Neural progenitor cell (in vitro differentiated cells): ENCODE measurements at regions not wholly inside any gene's neighbourhood (a gene's known extent, or its start where the extent isn't known, plus 50 kb on each side); places are given as distances from the start of the nearest gene placed in this dataset.
"Not testable (repeated sequence)": the region's sequence is repeated elsewhere in the genome, so short reads cannot be mapped to it uniquely, and the experiment has no call there.

Experiments
- DNase-seq: peaks from one replicate; pipeline ENCODE4 v3.0.0-alpha.2; 2016; ENCODE audit warnings: low spot score
- H2AFZ ChIP-seq: fragments of 200-600 bp; sonication (generic); replicated peaks from 2 replicates; pipeline ENCODE4 v1.6.1; 2016; ENCODE audit warnings: antibody characterized with exemption
- H3F3A ChIP-seq: fragments of 200-600 bp; sonication (generic); 2 replicates; pipeline ENCODE4 v1.6.1; 2016; ENCODE audit warnings: antibody characterized with exemption, low read depth
- H3K27ac ChIP-seq: fragments of 200-600 bp; sonication (generic); 2 replicates; pipeline ENCODE4 v1.5.1; 2016; ENCODE audit warnings: mild to moderate bottlenecking
- H3K27me3 ChIP-seq: fragments of 200-600 bp; sonication (generic); 2 replicates; pipeline ENCODE4 v1.6.1; 2016; ENCODE audit warnings: mild to moderate bottlenecking, moderate library complexity
- H3K36me3 ChIP-seq: fragments of 200-600 bp; sonication (generic); 2 replicates; pipeline ENCODE4 v1.5.1; 2016
- H3K4me1 ChIP-seq: fragments of 200-600 bp; sonication (generic); 2 replicates; pipeline ENCODE4 v1.6.1; 2016; ENCODE audit warnings: mixed run types
- H3K4me2 ChIP-seq: fragments of 200-600 bp; sonication (generic); 2 replicates; pipeline ENCODE4 v1.6.1; 2016
- H3K4me3 ChIP-seq: fragments of 200-600 bp; sonication (generic); 2 replicates; pipeline ENCODE4 v1.5.1; 2016
- H3K79me2 ChIP-seq: fragments of 200-600 bp; sonication (generic); 2 replicates; pipeline ENCODE4 v1.6.1; 2016; ENCODE audit warnings: low read depth
- H3K9ac ChIP-seq: fragments of 200-600 bp; sonication (generic); 2 replicates; pipeline ENCODE4 v1.6.1; 2016
- H3K9me3 ChIP-seq: fragments of 200-600 bp; sonication (generic); 2 replicates; pipeline ENCODE4 v1.5.1; 2016; ENCODE audit warnings: low read depth
- H4K20me1 ChIP-seq: fragments of 200-600 bp; sonication (generic); 2 replicates; pipeline ENCODE4 v1.6.1; 2016; ENCODE audit warnings: low read depth
- H3K27ac Mint-ChIP-seq: 3 replicates; pipeline ENCODE4 v1.8.0; 2021; ENCODE audit warnings: mixed read lengths
- H3K27me3 Mint-ChIP-seq: 2 replicates; pipeline ENCODE4 v1.8.0; 2022; ENCODE audit warnings: low read depth, mild to moderate bottlenecking, inconsistent platforms, moderate library complexity, mixed read lengths; ENCODE audit not compliant: insufficient read depth
- H3K36me3 Mint-ChIP-seq: 3 replicates; pipeline ENCODE4 v1.8.0; 2021; ENCODE audit warnings: mixed read lengths
- H3K4me1 Mint-ChIP-seq: 3 replicates; pipeline ENCODE4 v1.8.0; 2021; ENCODE audit warnings: mixed read lengths
- H3K4me3 Mint-ChIP-seq: 3 replicates; pipeline ENCODE4 v1.8.0; 2021; ENCODE audit warnings: mild to moderate bottlenecking, moderate library complexity, mixed read lengths
- H3K9me3 Mint-ChIP-seq: 3 replicates; pipeline ENCODE4 v1.8.0; 2020; ENCODE audit warnings: mixed read lengths
- EZH2 ChIP-seq: fragments of 200-600 bp; sonication (generic); IDR thresholded peaks from 2 replicates; pipeline ENCODE4 v1.6.1; 2017; ENCODE audit warnings: antibody characterized with exemption, mild to moderate bottlenecking, moderate library complexity
- EZH2phosphoT487 ChIP-seq: fragments of 200-600 bp; sonication (generic); IDR thresholded peaks from 2 replicates; pipeline ENCODE4 v1.6.1; 2017; ENCODE audit warnings: antibody characterized with exemption
- TF ChIP-seq, protein P1 (sequence below): fragments of 200-600 bp; sonication (generic); IDR thresholded peaks from 2 replicates; pipeline ENCODE4 v1.5.1; 2017; ENCODE audit warnings: antibody characterized with exemption, mild to moderate bottlenecking

- no peak for DNase-seq
- H3K9ac ChIP-seq, result no peak overlapping the region
Observed at GRCh38 chrX:62931625-62932024, 419.5 kb downstream of the SPIN4 start.

DNA sequence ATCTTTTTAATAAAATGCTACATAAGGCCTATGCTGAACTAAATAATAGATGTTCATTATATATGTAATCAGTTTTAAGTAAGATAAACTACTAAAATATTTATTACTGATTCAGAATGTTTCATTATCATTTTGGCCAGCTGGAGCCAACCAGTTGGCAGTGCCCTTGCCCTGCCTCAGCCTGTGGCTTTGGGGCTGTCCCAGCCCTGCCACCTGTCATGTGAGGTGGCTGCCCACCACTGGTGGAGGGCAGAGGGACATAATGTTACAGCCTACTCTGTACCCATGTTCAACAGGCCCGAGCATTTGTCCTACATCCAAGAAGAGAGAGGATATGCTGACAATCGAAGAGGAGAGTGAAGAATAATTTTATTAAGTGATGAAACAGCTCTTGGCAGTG is 422.2 kb downstream of the SPIN4 start:
- Histone ChIP-seq H2AFZ (no peak overlapping the region), H3K27me3 (no peaks in the 10 kb centered on the region), H3K9me3 (peaks cover 64% of the 10 kb centered on the region), H3K36me3 (no peaks in the 10 kb centered on the region), H3K27ac (no peak overlapping the region), H3F3A (no peaks in the 10 kb centered on the region), H3K4me1 (no peaks in the 10 kb centered on the region), H3K4me3 (no peak overlapping the region), H4K20me1 (no peaks in the 10 kb centered on the region), H3K79me2 (no peaks in the 10 kb centered on the region), H3K9ac (no peak overlapping the region), H3K4me2 (no peak overlapping the region)
- no peaks in the 10 kb centered on the region for H3K4me1 Mint-ChIP-seq
- H3K27me3 Mint-ChIP-seq, result no peaks in the 10 kb centered on the region
- no peak overlapping the region for H3K4me3 Mint-ChIP-seq
- no peak for DNase-seq
- no peak for TF ChIP-seq EZH2
- TF ChIP-seq, protein P1, sequence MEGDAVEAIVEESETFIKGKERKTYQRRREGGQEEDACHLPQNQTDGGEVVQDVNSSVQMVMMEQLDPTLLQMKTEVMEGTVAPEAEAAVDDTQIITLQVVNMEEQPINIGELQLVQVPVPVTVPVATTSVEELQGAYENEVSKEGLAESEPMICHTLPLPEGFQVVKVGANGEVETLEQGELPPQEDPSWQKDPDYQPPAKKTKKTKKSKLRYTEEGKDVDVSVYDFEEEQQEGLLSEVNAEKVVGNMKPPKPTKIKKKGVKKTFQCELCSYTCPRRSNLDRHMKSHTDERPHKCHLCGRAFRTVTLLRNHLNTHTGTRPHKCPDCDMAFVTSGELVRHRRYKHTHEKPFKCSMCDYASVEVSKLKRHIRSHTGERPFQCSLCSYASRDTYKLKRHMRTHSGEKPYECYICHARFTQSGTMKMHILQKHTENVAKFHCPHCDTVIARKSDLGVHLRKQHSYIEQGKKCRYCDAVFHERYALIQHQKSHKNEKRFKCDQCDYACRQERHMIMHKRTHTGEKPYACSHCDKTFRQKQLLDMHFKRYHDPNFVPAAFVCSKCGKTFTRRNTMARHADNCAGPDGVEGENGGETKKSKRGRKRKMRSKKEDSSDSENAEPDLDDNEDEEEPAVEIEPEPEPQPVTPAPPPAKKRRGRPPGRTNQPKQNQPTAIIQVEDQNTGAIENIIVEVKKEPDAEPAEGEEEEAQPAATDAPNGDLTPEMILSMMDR, result no peak
- TF ChIP-seq EZH2phosphoT487, result no peak
- no peaks in the 10 kb centered on the region for H3K36me3 Mint-ChIP-seq
- peaks cover 17% of the 10 kb centered on the region for H3K9me3 Mint-ChIP-seq
- no peak overlapping the region for H3K27ac Mint-ChIP-seq

More at GRCh38 chrX:62931625-62932024, 419.5 kb downstream of the SPIN4 start:
- no peaks in the 10 kb centered on the region for H3K4me1 Mint-ChIP-seq
- H3K27ac Mint-ChIP-seq, result no peak overlapping the region
- Histone ChIP-seq H4K20me1 (no peaks in the 10 kb centered on the region), H3F3A (no peaks in the 10 kb centered on the region), H2AFZ (no peak overlapping the region), H3K27ac (no peak overlapping the region), H3K36me3 (no peaks in the 10 kb centered on the region), H3K4me2 (no peak overlapping the region), H3K4me3 (no peak overlapping the region), H3K4me1 (no peaks in the 10 kb centered on the region), H3K9me3 (peaks cover 52% of the 10 kb centered on the region), H3K79me2 (no peaks in the 10 kb centered on the region), H3K27me3 (no peaks in the 10 kb centered on the region)
- TF ChIP-seq, protein P1, result no peak
- TF ChIP-seq EZH2, result no peak
- no peak for TF ChIP-seq EZH2phosphoT487
- no peaks in the 10 kb centered on the region for H3K27me3 Mint-ChIP-seq
- H3K36me3 Mint-ChIP-seq, result no peaks in the 10 kb centered on the region
- no peak overlapping the region for H3K4me3 Mint-ChIP-seq
- peaks cover 21% of the 10 kb centered on the region for H3K9me3 Mint-ChIP-seq

DNA sequence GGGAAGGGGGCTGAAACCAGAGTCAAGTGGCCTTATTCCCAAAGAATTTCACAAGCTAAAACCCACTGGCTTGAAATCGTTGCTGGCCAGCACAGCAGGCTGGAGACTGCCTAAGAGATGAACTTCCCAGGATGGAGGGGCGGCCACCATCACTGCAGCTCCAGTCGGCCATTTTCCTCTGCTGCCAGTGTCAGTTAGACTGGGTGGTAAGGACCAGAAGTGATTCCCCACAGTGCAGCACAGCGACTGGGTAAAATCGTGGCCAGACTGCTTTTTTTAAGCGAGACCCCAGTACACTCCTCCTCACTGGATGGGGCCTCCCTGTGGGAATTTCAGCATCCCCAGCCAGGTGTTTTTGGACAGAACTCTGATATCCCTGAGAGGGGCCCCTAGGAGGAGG is 428.0 kb downstream of the SPIN4 start:
- H3K27ac ChIP-seq, result no peak overlapping the region
- no peaks in the 10 kb centered on the region for H3F3A ChIP-seq
- Mint-ChIP-seq H3K36me3 (no peaks in the 10 kb centered on the region), H3K27me3 (no peaks in the 10 kb centered on the region), H3K9me3 (peaks cover 17% of the 10 kb centered on the region), H3K4me3 (no peak overlapping the region), H3K4me1 (no peaks in the 10 kb centered on the region), H3K27ac (no peak overlapping the region)
- peaks cover 44% of the 10 kb centered on the region for H3K9me3 ChIP-seq
- DNase-seq, result no peak
- no peak for TF ChIP-seq EZH2phosphoT487
- no peak for TF ChIP-seq EZH2
- TF ChIP-seq, protein P1, result no peak
- no peak overlapping the region for H3K9ac ChIP-seq
- H4K20me1 ChIP-seq, result no peaks in the 10 kb centered on the region
- no peak overlapping the region for H2AFZ ChIP-seq
- H3K4me1 ChIP-seq, result no peaks in the 10 kb centered on the region
- H3K79me2 ChIP-seq, result no peaks in the 10 kb centered on the region
- no peaks in the 10 kb centered on the region for H3K27me3 ChIP-seq
- no peak overlapping the region for H3K4me3 ChIP-seq
- no peaks in the 10 kb centered on the region for H3K36me3 ChIP-seq
- H3K4me2 ChIP-seq, result no peak overlapping the region

GRCh38 chrX:62906200-62906599 is 444.9 kb downstream of the SPIN4 start:
- not testable (repeated sequence) for H3K27ac Mint-ChIP-seq, H3K27me3 ChIP-seq, H3K27me3 Mint-ChIP-seq, H3K79me2 ChIP-seq, H3K4me1 ChIP-seq, H3K9ac ChIP-seq, H4K20me1 ChIP-seq, H2AFZ ChIP-seq, H3F3A ChIP-seq, DNase-seq, H3K4me1 Mint-ChIP-seq, H3K4me3 Mint-ChIP-seq, H3K4me3 ChIP-seq, H3K36me3 ChIP-seq, H3K27ac ChIP-seq, H3K36me3 Mint-ChIP-seq, H3K4me2 ChIP-seq
- peaks cover 24% of the 10 kb centered on the region for H3K9me3 ChIP-seq
- H3K9me3 Mint-ChIP-seq, result peaks cover 27% of the 10 kb centered on the region
